ENCODE measurements at regions not wholly inside any gene's neighbourhood (a gene's known extent, or its start where the extent isn't known, plus 50 kb on each side); places are given as distances from the start of the nearest gene placed in this dataset.
A peak's percentile ranks its signal among the peaks of the same experiment; 100 is the strongest.

DNA sequence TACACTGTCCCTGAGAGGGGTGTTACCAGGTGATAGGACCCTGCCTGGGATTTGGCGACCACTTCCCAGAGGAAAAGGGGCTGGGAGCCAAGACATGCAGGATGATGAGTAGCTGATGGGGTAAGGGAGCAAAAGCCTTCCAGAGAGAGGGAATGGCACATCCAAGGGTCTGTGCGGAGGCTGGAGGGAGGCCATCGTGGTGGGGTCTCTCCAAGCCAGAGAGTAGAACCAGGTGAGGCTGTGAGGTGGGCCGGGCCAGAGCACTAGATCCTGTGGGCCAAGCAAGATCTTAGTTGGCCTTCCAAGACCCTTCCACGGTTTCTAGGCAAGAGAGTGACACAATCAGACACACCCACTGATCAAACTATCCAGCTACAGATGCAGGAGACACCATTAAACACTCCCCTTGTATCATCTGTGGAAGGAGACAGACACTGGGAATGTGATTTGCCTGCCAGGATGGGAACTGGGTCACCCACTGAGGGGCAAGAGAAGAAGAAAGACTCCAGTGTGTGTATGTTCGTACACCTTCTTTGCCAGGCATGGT is 128.9 kb downstream of the BANF2 start:
- Histone ChIP-seq H3K9ac (no peak overlapping the region), H3K4me2 (no peak overlapping the region), H3K36me3 (no peaks in the 10 kb centered on the region), H3K27me3 (no peaks in the 10 kb centered on the region), H3K9me3 (no peaks in the 10 kb centered on the region), H3K4me1 (peaks cover 9% of the 10 kb centered on the region), H4K20me1 (no peaks in the 10 kb centered on the region), H3K4me3 (no peak overlapping the region), H3K27ac (no peak overlapping the region)
- no peak for TF ChIP-seq Cebpa-rat (IDR thresholded peaks at IDR 0.05)

DNA sequence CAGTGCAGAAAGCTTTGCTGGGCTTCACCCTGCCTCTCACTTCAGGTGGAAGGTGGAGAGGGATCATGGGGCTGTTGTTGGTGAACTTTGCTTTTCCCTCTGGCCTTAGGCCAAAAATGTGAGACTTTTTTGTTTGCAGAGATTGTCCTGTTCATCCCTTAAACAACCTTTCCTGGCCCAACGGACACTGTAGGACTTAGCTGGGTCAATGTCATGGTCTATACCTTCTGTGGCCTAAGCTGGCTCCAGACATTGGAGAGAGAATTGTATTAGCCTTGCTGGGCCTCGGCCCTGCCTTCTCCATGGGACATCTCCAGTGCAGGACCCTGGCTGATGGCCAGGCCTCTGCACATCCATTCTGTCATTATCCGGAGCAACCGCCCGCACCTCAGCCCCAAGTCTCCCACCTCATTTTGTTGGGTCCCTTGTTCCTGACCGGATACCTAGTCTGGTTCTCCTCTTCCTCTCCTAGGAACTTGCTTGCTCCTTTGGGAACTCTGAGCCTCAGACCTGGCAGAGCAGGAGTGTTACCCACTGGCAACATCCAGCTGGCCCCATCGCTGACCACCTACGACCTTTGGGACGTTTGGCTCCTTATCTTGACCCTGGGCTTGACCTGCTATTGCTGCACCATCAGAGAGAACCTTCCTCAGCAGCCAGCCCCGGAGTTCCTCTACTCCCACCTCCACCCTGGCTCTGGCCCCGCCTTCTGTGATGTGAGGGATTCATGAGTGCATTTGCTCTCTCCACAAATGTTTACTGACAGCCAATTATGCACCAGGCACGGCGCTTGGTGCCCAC is 128.2 kb downstream of the BANF2 start:
- no peak for TF ChIP-seq Cebpa-rat (IDR thresholded peaks at IDR 0.05)
- H3K4me3 ChIP-seq: no peak overlapping the region
- no peaks in the 10 kb centered on the region for H4K20me1 ChIP-seq
- no peak overlapping the region for H3K27ac ChIP-seq
- no peak overlapping the region for H3K4me2 ChIP-seq
- H3K4me1 ChIP-seq: peaks cover 9% of the 10 kb centered on the region
- H3K27me3 ChIP-seq: no peaks in the 10 kb centered on the region
- H3K9me3 ChIP-seq: no peaks in the 10 kb centered on the region
- no peak overlapping the region for H3K9ac ChIP-seq
- no peaks in the 10 kb centered on the region for H3K36me3 ChIP-seq

DNA sequence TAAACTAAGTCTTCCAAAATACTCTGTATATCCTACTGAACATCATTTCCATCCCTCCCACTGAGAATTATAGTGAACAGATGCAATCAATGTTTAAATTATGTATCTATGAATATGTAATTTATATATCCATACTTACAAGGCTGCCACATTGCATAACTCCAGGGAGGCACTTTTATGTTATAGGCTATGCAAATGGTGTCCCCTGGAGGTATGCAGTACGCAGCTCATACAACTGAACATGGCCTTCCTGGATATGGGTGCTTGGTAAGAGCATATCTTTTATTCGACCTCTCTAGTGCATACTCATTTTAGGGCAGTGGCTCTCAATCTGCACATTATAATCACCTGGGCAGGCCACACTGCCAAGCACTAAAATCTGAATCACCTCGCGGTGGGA is 127.3 kb downstream of the BANF2 start:
- no peak overlapping the region for H3K4me3 ChIP-seq
- TF ChIP-seq Cebpa-rat (IDR thresholded peaks at IDR 0.05): no peak
- peaks cover 13% of the 10 kb centered on the region for H3K4me1 ChIP-seq
- H3K27ac ChIP-seq: no peak overlapping the region
- no peaks in the 10 kb centered on the region for H3K27me3 ChIP-seq
- H3K9me3 ChIP-seq: no peaks in the 10 kb centered on the region
- H3K4me2 ChIP-seq: no peak overlapping the region
- no peaks in the 10 kb centered on the region for H3K36me3 ChIP-seq
- H3K9ac ChIP-seq: no peak overlapping the region
- no peaks in the 10 kb centered on the region for H4K20me1 ChIP-seq

DNA sequence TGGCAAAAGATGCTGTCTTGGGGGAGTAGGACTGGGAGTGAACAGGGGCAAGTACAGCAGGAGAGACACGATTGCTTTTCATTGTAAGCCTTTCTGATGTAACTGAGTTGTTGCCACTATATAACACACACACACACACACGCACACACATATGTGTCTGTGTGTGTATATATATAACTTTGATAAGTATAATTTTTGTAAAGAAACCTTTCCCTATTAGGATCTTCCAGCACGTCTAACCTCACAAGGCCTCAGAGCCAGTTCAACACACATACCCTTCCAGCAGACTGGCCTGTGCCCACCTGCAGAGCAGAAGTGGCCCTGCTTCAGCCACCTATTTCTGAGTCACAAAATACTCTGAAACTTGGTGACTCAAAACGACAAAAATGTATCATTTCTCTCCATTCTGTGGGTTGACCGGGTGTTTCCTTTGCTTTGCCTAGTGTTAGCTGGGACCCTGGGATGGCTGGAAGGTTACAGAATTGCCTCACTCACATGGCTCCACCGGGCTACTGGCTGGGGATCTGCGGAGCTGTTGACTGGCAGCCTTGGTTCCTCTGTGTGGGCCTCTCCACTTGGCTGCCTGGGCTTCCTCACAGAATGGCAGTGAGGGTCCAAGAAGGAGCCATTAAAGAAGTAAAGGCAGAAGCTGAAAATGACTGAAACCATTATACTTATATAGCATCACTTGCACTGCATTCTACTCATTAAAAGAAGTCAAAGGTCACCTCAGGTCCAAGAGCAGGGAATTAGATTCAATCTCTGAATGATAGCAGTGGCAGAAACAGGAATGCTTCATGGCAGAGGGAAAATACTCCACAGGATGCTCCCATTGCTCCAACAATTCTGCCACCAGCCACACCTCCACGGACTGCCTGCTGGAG is 126.4 kb downstream of the BANF2 start:
- Histone ChIP-seq H3K4me1 (peaks cover 20% of the 10 kb centered on the region), H3K36me3 (no peaks in the 10 kb centered on the region), H3K27ac (no peak overlapping the region), H3K27me3 (no peaks in the 10 kb centered on the region), H3K9me3 (no peaks in the 10 kb centered on the region), H4K20me1 (no peaks in the 10 kb centered on the region), H3K9ac (no peak overlapping the region), H3K4me3 (no peak overlapping the region), H3K4me2 (peak overlapping the region; percentile 17)
- no peak for TF ChIP-seq Cebpa-rat (IDR thresholded peaks at IDR 0.05)

DNA sequence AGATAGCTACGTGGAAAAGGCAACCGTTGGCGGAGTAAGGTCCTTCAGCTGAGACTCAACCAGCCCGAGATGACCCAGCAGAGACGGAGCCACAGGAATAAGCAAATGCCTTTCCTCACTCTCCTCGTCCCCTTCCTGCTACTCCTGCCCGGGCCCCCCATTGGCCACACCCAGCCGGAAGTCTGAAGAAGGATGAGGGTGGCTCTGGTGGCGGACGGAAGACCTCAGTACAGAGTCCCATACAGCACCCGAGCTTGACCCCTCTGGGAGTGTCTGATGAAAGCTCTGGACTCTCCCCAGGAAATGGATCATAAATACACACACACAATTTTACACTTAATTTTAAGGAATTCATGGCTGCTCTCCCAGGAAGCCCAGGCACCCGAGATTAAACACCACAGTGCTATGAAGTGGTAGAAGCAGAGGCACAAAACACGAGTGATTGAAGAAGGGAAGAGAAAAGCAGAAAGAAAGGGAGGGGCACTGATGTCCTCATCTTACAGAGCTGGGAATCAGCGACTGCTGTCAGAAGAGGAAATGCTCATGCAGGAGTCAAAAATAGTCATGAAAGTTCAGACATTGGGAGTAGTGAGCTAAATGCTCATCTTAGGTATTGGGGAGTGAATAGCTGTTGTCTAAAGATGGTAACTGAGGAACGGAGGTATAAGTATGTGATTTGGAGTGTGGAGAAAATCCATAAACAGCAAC is 125.6 kb downstream of the BANF2 start:
- Histone ChIP-seq H3K27me3 (no peaks in the 10 kb centered on the region), H3K4me1 (peaks cover 20% of the 10 kb centered on the region), H4K20me1 (no peaks in the 10 kb centered on the region), H3K36me3 (no peaks in the 10 kb centered on the region), H3K4me2 (peak overlapping the region; percentile 17), H3K9me3 (no peaks in the 10 kb centered on the region), H3K27ac (no peak overlapping the region), H3K9ac (no peak overlapping the region), H3K4me3 (no peak overlapping the region)
- TF ChIP-seq Cebpa-rat (IDR thresholded peaks at IDR 0.05): no peak

DNA sequence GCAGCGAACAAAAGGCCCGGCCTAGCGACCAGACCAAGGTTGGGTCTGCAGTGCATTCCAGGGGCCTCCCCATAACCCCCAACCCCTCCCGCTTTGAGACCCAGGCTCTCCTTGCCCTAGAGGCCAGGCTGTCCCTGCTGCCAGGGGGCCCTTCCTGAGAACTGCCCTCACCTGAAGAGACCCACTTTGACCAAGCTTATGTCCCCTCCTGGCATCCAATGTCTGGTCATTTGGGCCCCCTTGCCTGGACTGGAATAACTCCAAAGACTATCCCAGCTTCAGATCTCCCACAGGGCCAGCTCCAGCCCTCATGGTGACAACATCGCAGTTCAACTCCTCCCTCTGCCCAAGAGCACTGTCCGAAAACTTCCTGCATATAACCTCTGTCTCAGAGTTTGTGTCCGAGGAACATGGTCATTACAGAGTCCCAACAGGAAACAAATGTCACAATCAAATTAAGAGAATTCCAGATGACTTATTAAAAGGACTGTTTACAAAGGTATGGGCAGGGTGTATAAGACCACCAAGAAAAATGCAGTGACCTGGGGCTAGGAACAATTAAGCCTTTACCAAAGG is 125.0 kb downstream of the BANF2 start:
- TF ChIP-seq Cebpa-rat (IDR thresholded peaks at IDR 0.05): no peak
- no peak overlapping the region for H3K9ac ChIP-seq
- no peaks in the 10 kb centered on the region for H3K36me3 ChIP-seq
- H3K27me3 ChIP-seq: no peaks in the 10 kb centered on the region
- H3K4me1 ChIP-seq: peaks cover 20% of the 10 kb centered on the region
- no peak overlapping the region for H3K4me2 ChIP-seq
- H3K4me3 ChIP-seq: no peak overlapping the region
- peaks cover 3% of the 10 kb centered on the region; the same call in 1 of the 2 replicates for H3K9me3 ChIP-seq
- H3K27ac ChIP-seq: no peak overlapping the region
- H4K20me1 ChIP-seq: no peaks in the 10 kb centered on the region

DNA sequence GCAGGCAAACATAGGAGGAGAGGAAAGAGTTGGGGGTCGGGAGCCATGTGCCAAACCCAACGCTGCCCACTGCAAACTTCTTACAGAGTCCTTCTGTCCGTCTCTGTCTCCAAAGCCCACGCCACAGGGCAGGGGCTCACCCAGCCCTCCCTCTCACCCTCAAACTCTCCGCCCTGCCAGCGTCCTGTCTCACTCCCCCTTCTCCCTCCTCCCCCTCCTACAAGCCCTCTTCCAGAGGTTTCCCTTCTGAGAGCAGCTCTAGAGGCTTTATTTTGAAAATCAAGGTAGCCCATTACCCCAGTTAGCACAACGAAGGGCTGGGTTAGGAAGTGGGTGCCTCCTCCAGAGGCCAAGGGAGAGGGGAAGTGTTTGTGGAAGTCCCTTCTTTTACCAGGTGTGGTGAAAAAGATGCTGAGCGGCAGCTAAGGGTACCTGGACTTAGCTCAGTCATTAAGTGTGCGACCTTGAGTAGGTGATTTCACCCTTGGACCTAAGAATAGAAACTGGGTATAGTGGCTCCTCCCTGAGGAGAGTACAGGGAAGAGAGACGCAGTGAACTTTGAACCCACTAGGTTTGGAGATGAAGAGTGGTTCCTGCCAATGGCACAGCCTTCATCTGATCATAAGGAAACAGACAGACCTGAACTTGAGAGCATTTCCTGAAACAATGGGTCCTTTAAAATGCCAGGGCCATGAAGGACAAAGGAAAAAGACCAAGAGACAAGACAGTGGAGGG is 123.8 kb downstream of the BANF2 start:
- Histone ChIP-seq H3K27ac (no peak overlapping the region), H3K4me1 (peaks cover 20% of the 10 kb centered on the region), H3K4me3 (no peak overlapping the region), H3K27me3 (no peaks in the 10 kb centered on the region), H3K9me3 (peaks cover 12% of the 10 kb centered on the region), H3K9ac (no peak overlapping the region), H3K36me3 (no peaks in the 10 kb centered on the region), H3K4me2 (no peak overlapping the region), H4K20me1 (no peaks in the 10 kb centered on the region)
- TF ChIP-seq Cebpa-rat (IDR thresholded peaks at IDR 0.05): no peak

DNA sequence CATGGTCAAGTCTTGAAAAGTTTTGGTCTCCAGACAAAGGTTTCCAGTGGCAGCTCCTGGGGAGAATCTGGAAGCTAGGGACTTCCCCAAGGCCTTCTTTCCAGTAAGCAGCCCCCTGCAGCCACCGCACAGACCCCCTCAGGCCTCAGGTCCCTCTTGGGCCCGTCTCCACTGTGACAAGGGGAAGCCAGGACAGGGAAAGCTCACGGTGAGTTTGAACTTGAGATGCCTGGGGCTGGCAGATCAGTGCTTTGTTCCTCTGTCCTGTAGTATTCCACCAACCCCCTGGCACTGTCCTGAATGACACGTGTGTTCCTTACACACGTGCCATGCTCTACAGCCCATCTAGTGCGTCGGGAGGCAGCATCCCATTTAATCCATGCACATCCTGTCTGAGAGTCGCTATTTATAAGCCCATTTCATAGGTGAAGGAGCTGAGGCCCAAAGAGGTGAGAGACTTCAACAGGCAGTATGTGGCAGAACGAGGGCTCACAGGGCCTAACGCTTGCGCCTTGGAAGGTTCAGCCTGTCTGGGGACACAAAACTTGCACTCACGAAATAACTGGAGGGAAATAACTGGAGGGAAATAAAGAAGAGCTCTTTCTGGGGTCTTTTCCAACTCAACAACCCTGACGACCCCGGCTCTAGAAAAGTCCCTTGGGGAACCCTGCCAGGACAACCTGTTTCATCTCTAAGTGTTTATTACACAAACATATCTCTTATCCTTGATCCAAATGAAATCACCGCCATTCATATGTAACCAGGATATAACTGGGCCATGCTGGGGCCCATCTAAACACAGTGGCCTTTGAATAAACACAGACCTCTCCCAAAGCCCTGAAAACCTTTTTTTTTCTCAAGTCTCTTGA is 123.0 kb downstream of the BANF2 start:
- TF ChIP-seq Cebpa-rat (IDR thresholded peaks at IDR 0.05): no peak
- no peak overlapping the region for H3K4me3 ChIP-seq
- H3K4me2 ChIP-seq: no peak overlapping the region
- H4K20me1 ChIP-seq: no peaks in the 10 kb centered on the region
- H3K9ac ChIP-seq: no peak overlapping the region
- peaks cover 12% of the 10 kb centered on the region for H3K9me3 ChIP-seq
- peaks cover 20% of the 10 kb centered on the region for H3K4me1 ChIP-seq
- no peaks in the 10 kb centered on the region for H3K36me3 ChIP-seq
- no peaks in the 10 kb centered on the region for H3K27me3 ChIP-seq
- no peak overlapping the region for H3K27ac ChIP-seq
